PC-3 (cell line): ENCODE measurements at regions not wholly inside any gene's neighbourhood (a gene's known extent, or its start where the extent isn't known, plus 50 kb on each side); places are given as distances from the start of the nearest gene placed in this dataset.

Experiments
- ATAC-seq: fragments of 200-7000 bp; cut with Tn5 transposase; 2 replicates; pipeline ENCODE4 v1.9.1; 2020; ENCODE audit warnings: mild to moderate bottlenecking, moderate library complexity
- BruUV-seq: library from RNA; stranded (reverse); fragments of 400-500 nt; replicated peaks from 2 replicates; lab custom pipeline; 2021; lab: Mats Ljungman, UMichigan
- CTCF ChIA-PET: fragments of 300-600 bp; sonication (Branson Sonifier 250); formaldehyde crosslinking; loops from one replicate; lab custom pipeline; 2022; ENCODE audit warnings: antibody characterized with exemption; lab: Charles Lee
- POLR2A ChIA-PET: fragments of 300-600 bp; sonication (Branson Sonifier 250); formaldehyde crosslinking; loops from one replicate; lab custom pipeline; 2022; ENCODE audit warnings: antibody characterized with exemption; ENCODE audit not compliant: unreplicated experiment; lab: Charles Lee
- DNase-seq: peaks from one replicate; pipeline ENCODE4 v3.0.0-alpha.2; 2015
- H2AFZ ChIP-seq: fragments of 300-600 bp; sonication (generic); 2 replicates; pipeline ENCODE4 v1.6.0; 2016; ENCODE audit warnings: antibody characterized with exemption, low read length
- H3F3A ChIP-seq: fragments of 300-600 bp; sonication (generic); one replicate; pipeline ENCODE4 v1.6.0; 2017; ENCODE audit warnings: antibody characterized with exemption, low read length, control low read depth, mild to moderate bottlenecking; ENCODE audit not compliant: unreplicated experiment
- H3K27ac ChIP-seq: fragments of 300-600 bp; sonication (generic); 2 replicates; pipeline ENCODE4 v1.5.1; 2016; ENCODE audit warnings: mild to moderate bottlenecking, low read length
- H3K27me3 ChIP-seq: fragments of 300-600 bp; sonication (generic); 2 replicates; pipeline ENCODE4 v1.6.1; 2016; ENCODE audit warnings: low read length, mixed read lengths
- H3K36me3 ChIP-seq: fragments of 300-600 bp; sonication (generic); 2 replicates; pipeline ENCODE4 v1.6.1; 2016; ENCODE audit warnings: low read depth, mixed run types, low read length, mixed read lengths
- H3K4me1 ChIP-seq: fragments of 300-600 bp; sonication (generic); 2 replicates; pipeline ENCODE4 v1.5.1; 2016; ENCODE audit warnings: low read length; ENCODE audit not compliant: insufficient read depth
- H3K4me2 ChIP-seq: fragments of 300-600 bp; sonication (generic); 2 replicates; pipeline ENCODE4 v1.6.0; 2016; ENCODE audit warnings: low read length
- H3K4me3 ChIP-seq: fragments of 300-600 bp; sonication (generic); 2 replicates; pipeline ENCODE4 v1.5.1; 2016; ENCODE audit warnings: mild to moderate bottlenecking, low read length, mixed read lengths
- H3K79me2 ChIP-seq: fragments of 300-600 bp; sonication (generic); 2 replicates; pipeline ENCODE4 v1.6.1; 2017; ENCODE audit warnings: low read length, mixed read lengths
- H3K9ac ChIP-seq: fragments of 300-600 bp; sonication (generic); 2 replicates; pipeline ENCODE4 v1.6.0; 2016; ENCODE audit warnings: mild to moderate bottlenecking, low read length
- H3K9me2 ChIP-seq: fragments of 300-600 bp; sonication (generic); replicated peaks from 2 replicates; pipeline ENCODE4 v1.6.1; 2016; ENCODE audit warnings: mixed run types, low read length, mixed read lengths
- H3K9me3 ChIP-seq: fragments of 300-600 bp; sonication (generic); 2 replicates; pipeline ENCODE4 v1.6.1; 2016; ENCODE audit warnings: low read length, mixed read lengths
- H4K20me1 ChIP-seq: fragments of 300-600 bp; sonication (generic); 2 replicates; pipeline ENCODE4 v1.6.1; 2016; ENCODE audit warnings: low read length, mixed read lengths
- EZH2 ChIP-seq: fragments of 300-600 bp; sonication (generic); IDR thresholded peaks from one replicate; pipeline ENCODE4 v1.6.1; 2017; ENCODE audit warnings: antibody characterized with exemption, mild to moderate bottlenecking, low read length; ENCODE audit not compliant: unreplicated experiment
- EZH2phosphoT487 ChIP-seq: fragments of 300-600 bp; sonication (generic); IDR thresholded peaks from 2 replicates; pipeline ENCODE4 v1.6.1; 2018; ENCODE audit warnings: mild to moderate bottlenecking, antibody characterized with exemption, low read length, borderline replicate concordance
- intact Hi-C: fragments of 100-400 bp; cut with micrococcal nuclease; formaldehyde crosslinking; loops from 2 replicates; pipeline ENCODE4 v1.9.0; 2023
- TF ChIP-seq, protein P1 (sequence below): fragments of 300-600 bp; sonication (generic); conservative IDR thresholded peaks from 2 replicates; pipeline ENCODE4 v1.5.1; 2017; ENCODE audit warnings: antibody characterized with exemption, low read depth, mild to moderate bottlenecking, low read length

DNA sequence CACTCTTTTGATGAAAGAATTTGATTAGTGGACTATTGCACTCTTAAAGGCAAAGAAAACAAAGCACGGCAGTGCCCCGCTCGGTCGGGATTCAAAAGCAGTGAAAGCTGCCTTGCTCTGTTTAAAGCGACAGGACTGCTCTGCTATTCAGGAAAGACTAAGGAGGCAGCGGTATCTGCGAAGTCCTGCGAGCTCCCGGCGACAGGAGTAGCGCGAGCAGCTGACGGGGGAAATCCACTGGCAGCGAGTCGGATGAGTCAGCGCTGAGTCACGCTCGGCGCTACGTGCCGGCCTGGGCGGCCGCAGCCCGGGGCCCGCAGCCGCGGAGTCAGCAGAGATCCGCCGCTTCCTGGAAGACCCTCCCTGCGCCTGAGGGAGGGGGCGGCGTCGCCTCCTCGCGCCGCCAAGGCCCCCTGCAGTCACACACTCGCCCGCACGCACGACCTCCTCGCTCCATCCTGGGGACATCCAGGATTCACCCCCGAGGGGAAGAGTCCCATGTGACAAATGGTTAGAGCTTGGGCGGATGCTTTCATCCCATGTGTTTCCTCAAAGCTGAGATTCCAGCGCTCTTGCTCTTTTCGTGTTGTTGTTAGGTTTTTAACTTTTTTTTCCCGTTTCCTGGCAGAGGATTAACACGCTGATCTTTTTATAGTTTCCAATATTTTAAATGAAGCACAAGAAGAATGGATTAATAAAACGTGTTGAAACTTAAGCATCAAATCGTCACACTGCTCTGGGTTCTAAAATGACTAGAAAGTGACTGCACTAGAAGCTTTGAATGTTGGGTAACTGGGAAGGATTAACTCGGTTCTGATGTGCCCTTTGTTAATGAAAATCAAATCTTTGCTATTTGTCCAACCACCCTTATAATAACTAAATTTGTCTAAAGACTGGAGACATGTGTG is 102.5 kb downstream of the ARRDC3 start:
- H3K4me3 ChIP-seq: peak overlapping the region; percentile 64
- H3K9me3 ChIP-seq: no peaks in the 10 kb centered on the region
- H3F3A ChIP-seq: no peaks in the 10 kb centered on the region
- no peaks in the 10 kb centered on the region for H3K36me3 ChIP-seq
- ChIA-PET CTCF (interaction anchor here (0.5 to 0.6 kb wide), 2 partner anchors 107 to 162 kb away, joined by 3 to 5 read pairs; no protein-coding TSS in a partner anchor), POLR2A (interaction anchor here (0.6 to 2.0 kb wide), 8 partner anchors 11 to 321 kb away, joined by 3 to 49 read pairs (median 3); partner anchors contain the start of gene ARRDC3)
- no peaks in the 10 kb centered on the region for H4K20me1 ChIP-seq
- intact Hi-C loops: loop anchor here (1.0 to 5.0 kb wide), 5 partner anchors 31 to 179 kb away; partner anchors contain the start of gene ARRDC3
- DNase-seq (peak; percentile 97), ATAC-seq (peak; percentile 84)
- BruUV-seq: TSS peak; percentile 84
- H3K4me1 ChIP-seq: peaks cover 40% of the 10 kb centered on the region
- H3K4me2 ChIP-seq: peak overlapping the region; percentile 94
- H2AFZ ChIP-seq: peak overlapping the region; percentile 67
- H3K9me2 ChIP-seq: no peaks in the 10 kb centered on the region
- no peaks in the 10 kb centered on the region for H3K79me2 ChIP-seq
- H3K27me3 ChIP-seq: no peaks in the 10 kb centered on the region
- TF ChIP-seq EZH2 (no peak), EZH2phosphoT487 (peak; percentile 83)
- TF ChIP-seq, protein P1, sequence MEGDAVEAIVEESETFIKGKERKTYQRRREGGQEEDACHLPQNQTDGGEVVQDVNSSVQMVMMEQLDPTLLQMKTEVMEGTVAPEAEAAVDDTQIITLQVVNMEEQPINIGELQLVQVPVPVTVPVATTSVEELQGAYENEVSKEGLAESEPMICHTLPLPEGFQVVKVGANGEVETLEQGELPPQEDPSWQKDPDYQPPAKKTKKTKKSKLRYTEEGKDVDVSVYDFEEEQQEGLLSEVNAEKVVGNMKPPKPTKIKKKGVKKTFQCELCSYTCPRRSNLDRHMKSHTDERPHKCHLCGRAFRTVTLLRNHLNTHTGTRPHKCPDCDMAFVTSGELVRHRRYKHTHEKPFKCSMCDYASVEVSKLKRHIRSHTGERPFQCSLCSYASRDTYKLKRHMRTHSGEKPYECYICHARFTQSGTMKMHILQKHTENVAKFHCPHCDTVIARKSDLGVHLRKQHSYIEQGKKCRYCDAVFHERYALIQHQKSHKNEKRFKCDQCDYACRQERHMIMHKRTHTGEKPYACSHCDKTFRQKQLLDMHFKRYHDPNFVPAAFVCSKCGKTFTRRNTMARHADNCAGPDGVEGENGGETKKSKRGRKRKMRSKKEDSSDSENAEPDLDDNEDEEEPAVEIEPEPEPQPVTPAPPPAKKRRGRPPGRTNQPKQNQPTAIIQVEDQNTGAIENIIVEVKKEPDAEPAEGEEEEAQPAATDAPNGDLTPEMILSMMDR: no peak
- H3K9ac ChIP-seq: peak overlapping the region; percentile 89
- peak overlapping the region; percentile 99 for H3K27ac ChIP-seq

DNA sequence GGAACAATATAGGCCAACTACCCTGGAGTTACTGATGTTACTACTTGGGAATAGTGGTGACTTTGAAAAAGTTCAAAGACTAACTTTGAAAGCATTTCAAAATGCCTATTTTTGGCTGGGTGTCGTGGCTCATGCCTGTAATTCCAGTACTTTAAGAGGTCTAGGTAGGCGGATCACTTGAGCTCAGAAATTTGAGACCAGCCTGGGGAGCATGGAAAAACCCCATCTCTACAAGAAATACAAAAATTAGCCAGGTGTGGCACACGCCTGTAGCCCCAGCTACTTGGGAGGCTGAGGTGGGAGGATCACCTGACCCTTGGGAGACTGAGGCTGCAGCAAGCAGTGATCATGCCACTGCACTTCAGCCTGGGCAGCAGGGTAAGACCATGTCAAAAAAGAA is 105.3 kb downstream of the ARRDC3 start:
- Histone ChIP-seq H3K36me3 (no peaks in the 10 kb centered on the region), H3K79me2 (no peaks in the 10 kb centered on the region), H3K9me3 (no peaks in the 10 kb centered on the region), H3K4me1 (peaks cover 26% of the 10 kb centered on the region), H4K20me1 (no peaks in the 10 kb centered on the region), H3K27me3 (no peaks in the 10 kb centered on the region), H3K9me2 (no peaks in the 10 kb centered on the region), H3K4me3 (no peak overlapping the region), H3K4me2 (no peak overlapping the region), H3K27ac (no peak overlapping the region), H3K9ac (no peak overlapping the region), H3F3A (no peaks in the 10 kb centered on the region), H2AFZ (no peak overlapping the region)
- DNase-seq (no peak), ATAC-seq (no peak)
- TF ChIP-seq EZH2 (no peak), EZH2phosphoT487 (no peak)
- TF ChIP-seq, protein P1: no peak
- BruUV-seq: no TSS peak
- ChIA-PET CTCF (no interaction called here), POLR2A (no interaction called here)
- intact Hi-C loops: no loop called here

DNA sequence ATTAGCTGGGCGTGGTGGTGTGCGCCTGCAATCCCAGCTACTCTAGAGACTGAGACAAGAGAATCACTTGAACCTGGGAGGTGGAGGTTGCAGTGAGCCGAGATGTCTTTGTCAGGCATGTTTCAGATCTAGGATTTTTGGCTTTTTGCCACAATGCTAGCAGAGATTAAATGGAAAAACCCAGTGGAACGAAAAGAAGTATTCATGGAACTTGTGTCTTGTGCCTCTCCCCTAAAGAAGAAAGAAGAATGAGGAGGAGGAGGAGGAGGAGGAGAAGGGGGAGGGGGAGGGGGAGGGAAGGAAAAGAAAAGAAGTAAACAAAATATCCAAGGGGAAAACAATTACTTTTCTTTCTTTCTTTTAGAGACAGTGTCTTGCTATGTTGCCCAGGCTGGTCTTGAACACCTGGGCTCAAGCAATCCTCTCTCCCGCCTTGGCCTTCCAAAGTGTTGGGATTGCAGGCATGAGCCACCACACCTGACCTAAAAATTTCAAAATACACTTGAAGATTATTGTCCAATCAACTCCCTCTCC is 106.0 kb downstream of the ARRDC3 start:
- Histone ChIP-seq H3K36me3 (no peaks in the 10 kb centered on the region), H3K4me1 (peaks cover 25% of the 10 kb centered on the region), H3K9ac (no peak overlapping the region), H3K79me2 (no peaks in the 10 kb centered on the region), H3K4me2 (no peak overlapping the region), H3K9me3 (no peaks in the 10 kb centered on the region), H3K27ac (no peak overlapping the region), H2AFZ (no peak overlapping the region), H3K4me3 (no peak overlapping the region), H4K20me1 (no peaks in the 10 kb centered on the region), H3K27me3 (no peaks in the 10 kb centered on the region), H3F3A (no peaks in the 10 kb centered on the region), H3K9me2 (no peaks in the 10 kb centered on the region)
- no TSS peak for BruUV-seq
- no peak for TF ChIP-seq EZH2
- TF ChIP-seq EZH2phosphoT487: no peak
- TF ChIP-seq, protein P1: no peak
- DNase-seq: no peak
- POLR2A ChIA-PET: no interaction called here
- no peak for ATAC-seq
- CTCF ChIA-PET: interaction anchor here (0.6 kb wide), 1 partner anchor 55 kb away, joined by 6 read pairs; no protein-coding TSS in a partner anchor
- intact Hi-C loops: no loop called here
